Common myeloid progenitor, CD34-positive (primary cell): ENCODE measurements at regions not wholly inside any gene's neighbourhood (a gene's known extent, or its start where the extent isn't known, plus 50 kb on each side); places are given as distances from the start of the nearest gene placed in this dataset.

Experiments used
- CTCF ChIA-PET: fragments of 350-600 bp; sonication (Branson Sonifier 250); formaldehyde crosslinking; loops from one replicate; lab custom pipeline; 2021; ENCODE audit warnings: antibody characterized with exemption; lab: Charles Lee
- POLR2A ChIA-PET: fragments of 350-600 bp; sonication (Branson Sonifier 250); formaldehyde crosslinking; loops from one replicate; lab custom pipeline; 2021; ENCODE audit warnings: antibody characterized with exemption; lab: Charles Lee
- DNase-seq, 3 donors: peaks; one replicate each; pipeline versions ENCODE4 v3.0.0 to v3.0.0-alpha.2; 2013
- H3K27ac ChIP-seq, 2 experiments: 1 replicate in 1 of 2; 2 replicates in 1 of 2; pipeline ENCODE4 v1.7.0; 2013; ENCODE audit warnings: inconsistent platforms in 2 of 2, low read length in 2 of 2, mild to moderate bottlenecking in 2 of 2, low read depth in 1 of 2, moderate library complexity in 1 of 2; ENCODE audit not compliant: severe bottlenecking in 2 of 2, insufficient read depth in 1 of 2, poor library complexity in 1 of 2
- H3K27me3 ChIP-seq, 5 experiments: replicated peaks in 2 of 5; 1 replicate in 3 of 5; 2 replicates in 2 of 5; pipeline versions ENCODE4 v1.6.1 to v1.7.0; 2013; ENCODE audit warnings: low read length in 4 of 5, mild to moderate bottlenecking in 2 of 5, moderate library complexity in 2 of 5, inconsistent platforms in 1 of 5; ENCODE audit not compliant: insufficient read depth in 5 of 5, control insufficient read depth in 4 of 5
- H3K36me3 ChIP-seq, 4 experiments: 1 replicate in 2 of 4; 2 replicates in 2 of 4; pipeline versions ENCODE4 v1.6.1 to v1.7.0; 2013; ENCODE audit warnings: low read length in 3 of 4, control low read depth in 1 of 4, mild to moderate bottlenecking in 1 of 4; ENCODE audit not compliant: control insufficient read depth in 4 of 4, insufficient read depth in 4 of 4
- H3K4me1 ChIP-seq, 4 experiments: 1 replicate in 3 of 4; 2 replicates in 1 of 4; pipeline versions ENCODE4 v1.6.1 to v1.7.1; 2013; ENCODE audit warnings: low read length in 3 of 4, mild to moderate bottlenecking in 3 of 4, control low read depth in 1 of 4, inconsistent platforms in 1 of 4, moderate library complexity in 1 of 4; ENCODE audit not compliant: control insufficient read depth in 4 of 4, insufficient read depth in 4 of 4; ENCODE audit errors: control extremely low read depth in 1 of 4
- H3K4me3 ChIP-seq, 7 experiments: 1 replicate in 4 of 7; 2 replicates in 3 of 7; pipeline versions ENCODE4 v1.5.1 to v1.7.0; 2013; ENCODE audit warnings: mild to moderate bottlenecking in 7 of 7, low read length in 6 of 7, moderate library complexity in 6 of 7, inconsistent platforms in 2 of 7, low read depth in 2 of 7, control low read depth in 1 of 7; ENCODE audit not compliant: insufficient read depth in 4 of 7, control insufficient read depth in 1 of 7; ENCODE audit errors: extremely low read depth in 1 of 7
- H3K9me3 ChIP-seq, 5 experiments: 1 replicate in 4 of 5; 2 replicates in 1 of 5; pipeline versions ENCODE4 v1.6.1 to v1.7.1; 2013; ENCODE audit warnings: low read length in 4 of 5, mild to moderate bottlenecking in 2 of 5, inconsistent platforms in 1 of 5, low read depth in 1 of 5, moderate library complexity in 1 of 5; ENCODE audit not compliant: control insufficient read depth in 4 of 5, insufficient read depth in 2 of 5; ENCODE audit errors: control extremely low read depth in 1 of 5
- WGBS: methylation state at CpG from one replicate; pipeline ENCODE4 v1.1.5; 2013; ENCODE audit not compliant: insufficient coverage; 5-methylcytosine and 5-hydroxymethylcytosine counted together

- no peaks in the 10 kb centered on the region for H3K9me3 ChIP-seq
- no CpG with 5 or more reads among the region's 1 CpG for WGBS
- peaks cover 0 to 20% (median 0%) of the 10 kb centered on the region in 4 experiments for H3K4me1 ChIP-seq
- ChIA-PET CTCF (no interaction called here), POLR2A (no interaction called here)
- DNase-seq: no peak
- peaks cover 0 to 2% (median 0%) of the 10 kb centered on the region in 5 experiments for H3K27me3 ChIP-seq
- H3K4me3 ChIP-seq: no peak overlapping the region
- H3K27ac ChIP-seq: no peak overlapping the region
- no peaks in the 10 kb centered on the region for H3K36me3 ChIP-seq
Observed at GRCh38 chr11:8763070-8763685, 80.6 kb downstream of the RPL27A start.

- peaks cover 0 to 3% (median 0%) of the 10 kb centered on the region in 5 experiments for H3K27me3 ChIP-seq
- WGBS: no CpG with 5 or more reads among the region's 1 CpG
- DNase-seq: no peak
- ChIA-PET CTCF (no interaction called here), POLR2A (no interaction called here)
- H3K4me3 ChIP-seq: no peak overlapping the region
- no peaks in the 10 kb centered on the region for H3K36me3 ChIP-seq
- peaks cover 0 to 8% (median 0%) of the 10 kb centered on the region in 4 experiments for H3K4me1 ChIP-seq
- H3K9me3 ChIP-seq: no peaks in the 10 kb centered on the region
- H3K27ac ChIP-seq: no peak overlapping the region
Observed at GRCh38 chr11:8765294-8765693, 82.7 kb downstream of the RPL27A start.

GRCh38 chr11:8766043-8766987, 83.7 kb downstream of the RPL27A start:
- H3K9me3 ChIP-seq: no peaks in the 10 kb centered on the region
- ChIA-PET POLR2A (no interaction called here), CTCF (no interaction called here)
- no peak for DNase-seq
- H3K27ac ChIP-seq: no peak overlapping the region
- H3K4me3 ChIP-seq: no peak overlapping the region
- no peaks in the 10 kb centered on the region for H3K4me1 ChIP-seq
- WGBS: 99% methylated on average over 8 of the region's 8 CpGs
- H3K27me3 ChIP-seq: peaks cover 0 to 3% (median 0%) of the 10 kb centered on the region in 5 experiments
- no peaks in the 10 kb centered on the region for H3K36me3 ChIP-seq

- no peaks in the 10 kb centered on the region for H3K9me3 ChIP-seq
- no peaks in the 10 kb centered on the region for H3K4me1 ChIP-seq
- CTCF ChIA-PET: no interaction called here
- H3K4me3 ChIP-seq: no peak overlapping the region
- POLR2A ChIA-PET: no interaction called here
- whole genome bisulfite sequencing: 94% methylated on average over 2 of the region's 7 CpGs
- DNase-seq: no peak
- H3K27me3 ChIP-seq: peaks cover 0 to 3% (median 0%) of the 10 kb centered on the region in 5 experiments
- H3K27ac ChIP-seq: no peak overlapping the region
- H3K36me3 ChIP-seq: no peaks in the 10 kb centered on the region
Observed at GRCh38 chr11:8766988-8767374, 84.4 kb downstream of the RPL27A start.

- H3K27ac ChIP-seq: no peak overlapping the region
- CTCF ChIA-PET: interaction anchor here (1.4 kb wide), 1 partner anchor 27 kb away, joined by 3 read pairs; no protein-coding TSS in a partner anchor
- no peaks in the 10 kb centered on the region for H3K36me3 ChIP-seq
- no peaks in the 10 kb centered on the region for H3K9me3 ChIP-seq
- H3K4me3 ChIP-seq: no peak overlapping the region
- POLR2A ChIA-PET: interaction anchor here (0.6 kb wide), 1 partner anchor 43 kb away, joined by 3 read pairs; a partner anchor contains a TSS
- H3K27me3 ChIP-seq: peaks cover 0 to 3% (median 0%) of the 10 kb centered on the region in 5 experiments
- no peak for DNase-seq
- no peaks in the 10 kb centered on the region for H3K4me1 ChIP-seq
- WGBS: 92% methylated on average over 2 of the region's 9 CpGs
Observed at GRCh38 chr11:8767466-8768142, 85.0 kb downstream of the RPL27A start.

GRCh38 chr11:8768625-8769333, 86.2 kb downstream of the RPL27A start:
- CTCF ChIA-PET: interaction anchor here (1.4 kb wide), 1 partner anchor 26 kb away, joined by 3 read pairs; no protein-coding TSS in a partner anchor
- Histone ChIP-seq H3K4me1 (no peaks in the 10 kb centered on the region), H3K4me3 (no peak overlapping the region), H3K27me3 (peaks cover 0 to 3% (median 0%) of the 10 kb centered on the region in 5 experiments), H3K27ac (no peak overlapping the region), H3K9me3 (no peaks in the 10 kb centered on the region), H3K36me3 (no peaks in the 10 kb centered on the region)
- 89% methylated on average over 3 of the region's 3 CpGs for WGBS
- DNase-seq: peak in 2 of 3 donors; percentile 11 to 17
- POLR2A ChIA-PET: no interaction called here
